ENCODE measurements at regions not wholly inside any gene's neighbourhood (a gene's known extent, or its start where the extent isn't known, plus 50 kb on each side); places are given as distances from the start of the nearest gene placed in this dataset.
"Not testable (repeated sequence)": the region's sequence is repeated elsewhere in the genome, so short reads cannot be mapped to it uniquely, and the experiment has no call there.

- no peak for DNase-seq
These were observed 358.1 kb downstream of the SMOC2 start for GRCh38 chr6:168799067-168799466.

GRCh38 chr6:168796106-168796505 lies 355.1 kb downstream of the SMOC2 start:
- no peak for DNase-seq

GRCh38 chr6:168795611-168796010 lies 354.6 kb downstream of the SMOC2 start:
- DNase-seq = not testable (repeated sequence)

GRCh38 chr6:168794491-168794890 lies 353.5 kb downstream of the SMOC2 start:
- no peak for DNase-seq

GRCh38 chr6:168793649-168794048 lies 352.7 kb downstream of the SMOC2 start:
- no peak for DNase-seq

GRCh38 chr6:168791917-168792316 lies 350.9 kb downstream of the SMOC2 start:
- no peak for DNase-seq

GRCh38 chr6:168789699-168790098 lies 348.7 kb downstream of the SMOC2 start:
- no peak for DNase-seq

- DNase-seq = no peak
These were observed 344.9 kb downstream of the SMOC2 start for GRCh38 chr6:168785720-168786511.

GRCh38 chr6:168784426-168784825 lies 343.4 kb downstream of the SMOC2 start:
- DNase-seq = no peak

GRCh38 chr6:168783720-168784119 lies 342.7 kb downstream of the SMOC2 start:
- no peak for DNase-seq

- no peak for DNase-seq
These were observed 341.3 kb downstream of the SMOC2 start for GRCh38 chr6:168782187-168782751.

GRCh38 chr6:168778201-168778600 lies 337.2 kb downstream of the SMOC2 start:
- no peak for DNase-seq

GRCh38 chr6:168774381-168774780 lies 333.4 kb downstream of the SMOC2 start:
- no peak for DNase-seq

- DNase-seq = no peak
These were observed 332.8 kb downstream of the SMOC2 start for GRCh38 chr6:168773788-168774187.

GRCh38 chr6:168765752-168766151 lies 324.8 kb downstream of the SMOC2 start:
- DNase-seq = no peak

- DNase-seq = no peak
These were observed 315.1 kb downstream of the SMOC2 start for GRCh38 chr6:168756009-168756634.

- no peak for DNase-seq
These were observed 305.7 kb downstream of the SMOC2 start for GRCh38 chr6:168746643-168747042.

GRCh38 chr6:168746013-168746412 lies 305.0 kb downstream of the SMOC2 start:
- no peak for DNase-seq

- no peak for DNase-seq
These were observed 303.9 kb downstream of the SMOC2 start for GRCh38 chr6:168744861-168745260.

- no peak for DNase-seq
These were observed 301.2 kb downstream of the SMOC2 start for GRCh38 chr6:168741942-168742782.

GRCh38 chr6:168741305-168741704 lies 300.3 kb downstream of the SMOC2 start:
- DNase-seq = no peak

- DNase-seq = no peak
These were observed 298.4 kb downstream of the SMOC2 start for GRCh38 chr6:168739381-168739780.

GRCh38 chr6:168737481-168737880 lies 296.5 kb downstream of the SMOC2 start:
- no peak for DNase-seq
